ENCODE measurements at regions not wholly inside any gene's neighbourhood (a gene's known extent, or its start where the extent isn't known, plus 50 kb on each side); places are given as distances from the start of the nearest gene placed in this dataset.

DNA sequence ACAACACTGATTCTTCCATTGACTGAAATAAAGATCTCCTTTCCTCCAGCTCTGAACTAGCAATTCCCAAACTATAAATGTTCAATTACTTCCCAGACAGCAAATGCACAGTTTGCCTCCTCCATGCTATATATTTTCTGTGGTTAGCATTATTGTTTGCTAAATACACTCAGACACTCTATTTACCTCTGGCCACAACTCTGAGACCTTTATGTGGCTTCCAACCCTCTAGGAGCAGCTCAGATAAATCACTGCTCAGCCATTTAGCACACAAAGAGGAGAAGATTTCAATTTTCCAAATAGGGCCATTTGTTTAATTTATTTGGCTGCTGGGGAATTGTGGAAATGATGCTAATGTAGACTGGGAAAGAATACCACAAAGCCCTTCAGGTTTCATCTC, 202.0 kb downstream of the SPTSSA start:
- no peak for TF ChIP-seq ZBTB7A (IDR thresholded peaks at IDR 0.05; ENCODE audit: low read depth)
- no peak for TF ChIP-seq CREB1 (IDR thresholded peaks at IDR 0.05; ENCODE audit: low read depth)
- TF ChIP-seq RAD21 (IDR thresholded peaks at IDR 0.05; ENCODE audit: low read depth): no peak
- no peak for TF ChIP-seq NFIC (IDR thresholded peaks at IDR 0.05)
- TF ChIP-seq USF1 (IDR thresholded peaks at IDR 0.05): no peak
- no peak for TF ChIP-seq TCF12 (IDR thresholded peaks at IDR 0.05; ENCODE audit: low read depth)
- no peak for TF ChIP-seq CEBPB (IDR thresholded peaks at IDR 0.05)
- TF ChIP-seq FOXM1 (IDR thresholded peaks at IDR 0.05; ENCODE audit: borderline replicate concordance, low read depth): no peak
- no peak for TF ChIP-seq MAX (IDR thresholded peaks at IDR 0.05)

DNA sequence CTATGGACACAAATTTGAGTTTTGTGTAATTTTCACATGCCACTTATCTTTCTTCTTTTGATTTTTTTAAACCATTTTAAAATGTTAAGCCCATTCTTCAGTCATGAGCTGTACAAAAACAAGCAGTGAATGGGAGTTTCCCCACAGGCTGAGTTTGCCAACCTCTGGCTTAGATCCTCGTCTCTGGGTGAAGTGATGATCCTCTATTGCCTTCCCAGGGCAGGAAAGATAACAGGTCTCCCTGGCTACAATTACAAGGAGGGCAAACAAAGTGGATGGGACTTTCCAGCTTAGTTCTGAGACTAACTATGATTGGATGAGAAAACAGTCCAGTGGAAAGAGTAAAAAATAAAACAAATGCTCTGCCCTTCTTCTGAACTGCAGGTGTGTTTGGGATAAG, 203.7 kb downstream of the SPTSSA start:
- TF ChIP-seq CEBPB (IDR thresholded peaks at IDR 0.05) (no peak), EGR1 (IDR thresholded peaks at IDR 0.05) (no peak), RAD21 (IDR thresholded peaks at IDR 0.05; ENCODE audit: low read depth) (no peak), TCF12 (IDR thresholded peaks at IDR 0.05; ENCODE audit: low read depth) (no peak), ZBTB7A (IDR thresholded peaks at IDR 0.05; ENCODE audit: low read depth) (no peak), MAX (IDR thresholded peaks at IDR 0.05) (no peak), USF1 (IDR thresholded peaks at IDR 0.05) (no peak)

DNA sequence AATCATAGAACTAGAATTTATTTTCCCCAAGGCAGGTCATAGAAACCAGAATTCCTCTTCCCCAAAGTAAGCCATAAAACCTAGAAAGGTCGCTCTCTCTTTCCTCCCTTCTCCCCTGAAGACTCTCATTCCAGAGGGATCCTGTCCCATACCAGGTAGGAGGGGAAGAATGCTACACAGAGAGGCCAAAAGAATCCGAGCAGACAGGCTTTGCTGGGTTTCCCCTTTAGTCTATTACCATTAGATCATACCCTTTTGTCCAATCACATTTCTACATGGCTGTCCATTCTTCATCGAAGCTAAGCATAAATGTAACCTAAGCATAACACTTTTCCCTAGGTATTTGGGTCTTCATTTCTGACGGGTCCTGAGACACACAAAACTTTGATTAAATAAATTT, 204.5 kb downstream of the SPTSSA start:
- TF ChIP-seq TEAD4 (IDR thresholded peaks at IDR 0.05) (no peak), FOXM1 (IDR thresholded peaks at IDR 0.05; ENCODE audit: borderline replicate concordance, low read depth) (no peak), USF1 (IDR thresholded peaks at IDR 0.05) (no peak), CEBPB (IDR thresholded peaks at IDR 0.05) (no peak), ZBTB7A (IDR thresholded peaks at IDR 0.05; ENCODE audit: low read depth) (no peak), RAD21 (IDR thresholded peaks at IDR 0.05; ENCODE audit: low read depth) (no peak), TCF12 (IDR thresholded peaks at IDR 0.05; ENCODE audit: low read depth) (no peak), MAX (IDR thresholded peaks at IDR 0.05) (no peak)
- TF ChIP-seq, protein P1, sequence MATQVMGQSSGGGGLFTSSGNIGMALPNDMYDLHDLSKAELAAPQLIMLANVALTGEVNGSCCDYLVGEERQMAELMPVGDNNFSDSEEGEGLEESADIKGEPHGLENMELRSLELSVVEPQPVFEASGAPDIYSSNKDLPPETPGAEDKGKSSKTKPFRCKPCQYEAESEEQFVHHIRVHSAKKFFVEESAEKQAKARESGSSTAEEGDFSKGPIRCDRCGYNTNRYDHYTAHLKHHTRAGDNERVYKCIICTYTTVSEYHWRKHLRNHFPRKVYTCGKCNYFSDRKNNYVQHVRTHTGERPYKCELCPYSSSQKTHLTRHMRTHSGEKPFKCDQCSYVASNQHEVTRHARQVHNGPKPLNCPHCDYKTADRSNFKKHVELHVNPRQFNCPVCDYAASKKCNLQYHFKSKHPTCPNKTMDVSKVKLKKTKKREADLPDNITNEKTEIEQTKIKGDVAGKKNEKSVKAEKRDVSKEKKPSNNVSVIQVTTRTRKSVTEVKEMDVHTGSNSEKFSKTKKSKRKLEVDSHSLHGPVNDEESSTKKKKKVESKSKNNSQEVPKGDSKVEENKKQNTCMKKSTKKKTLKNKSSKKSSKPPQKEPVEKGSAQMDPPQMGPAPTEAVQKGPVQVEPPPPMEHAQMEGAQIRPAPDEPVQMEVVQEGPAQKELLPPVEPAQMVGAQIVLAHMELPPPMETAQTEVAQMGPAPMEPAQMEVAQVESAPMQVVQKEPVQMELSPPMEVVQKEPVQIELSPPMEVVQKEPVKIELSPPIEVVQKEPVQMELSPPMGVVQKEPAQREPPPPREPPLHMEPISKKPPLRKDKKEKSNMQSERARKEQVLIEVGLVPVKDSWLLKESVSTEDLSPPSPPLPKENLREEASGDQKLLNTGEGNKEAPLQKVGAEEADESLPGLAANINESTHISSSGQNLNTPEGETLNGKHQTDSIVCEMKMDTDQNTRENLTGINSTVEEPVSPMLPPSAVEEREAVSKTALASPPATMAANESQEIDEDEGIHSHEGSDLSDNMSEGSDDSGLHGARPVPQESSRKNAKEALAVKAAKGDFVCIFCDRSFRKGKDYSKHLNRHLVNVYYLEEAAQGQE (IDR thresholded peaks at IDR 0.05; ENCODE audit: low read depth): no peak

GRCh38 chr14:34256223-34256622, 205.8 kb downstream of the SPTSSA start:
- no peak for TF ChIP-seq EGR1 (IDR thresholded peaks at IDR 0.05)
- no peak for TF ChIP-seq NFIC (IDR thresholded peaks at IDR 0.05)
- TF ChIP-seq RAD21 (IDR thresholded peaks at IDR 0.05; ENCODE audit: low read depth): no peak
- TF ChIP-seq CEBPB (IDR thresholded peaks at IDR 0.05): no peak
- no peak for TF ChIP-seq YY1 (IDR thresholded peaks at IDR 0.05; ENCODE audit: low read depth)
- TF ChIP-seq EP300 (IDR thresholded peaks at IDR 0.05; ENCODE audit: borderline replicate concordance): no peak
- TF ChIP-seq USF1 (IDR thresholded peaks at IDR 0.05): no peak
- no peak for TF ChIP-seq CREB1 (IDR thresholded peaks at IDR 0.05; ENCODE audit: low read depth)
- TF ChIP-seq MAX (IDR thresholded peaks at IDR 0.05): no peak
- TF ChIP-seq, protein P1 (IDR thresholded peaks at IDR 0.05; ENCODE audit: low read depth): no peak
- TF ChIP-seq ZBTB7A (IDR thresholded peaks at IDR 0.05; ENCODE audit: low read depth): no peak

DNA sequence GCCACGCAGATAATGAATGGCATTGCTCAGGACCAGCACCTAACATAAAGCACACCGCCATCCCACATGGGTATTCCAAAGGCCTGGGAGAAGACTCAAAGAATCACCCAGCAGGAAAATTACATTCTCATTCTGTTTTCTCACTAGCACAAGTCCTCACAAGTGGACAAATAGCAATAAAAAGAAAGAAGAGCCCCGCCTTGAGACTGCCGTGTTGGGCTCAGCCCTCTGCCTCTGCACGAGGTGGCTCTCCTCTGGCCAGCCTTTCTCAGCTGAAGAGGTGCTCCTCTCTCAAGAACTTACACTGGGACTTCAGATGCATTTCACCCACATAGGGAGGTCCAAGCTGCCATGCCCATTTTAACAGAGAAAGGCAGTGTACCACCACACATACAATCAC, 207.5 kb downstream of the SPTSSA start:
- TF ChIP-seq, protein P1 (IDR thresholded peaks at IDR 0.05; ENCODE audit: low read depth): no peak
- TF ChIP-seq TCF12 (IDR thresholded peaks at IDR 0.05; ENCODE audit: low read depth) (no peak), EP300 (IDR thresholded peaks at IDR 0.05; ENCODE audit: borderline replicate concordance) (no peak), TEAD4 (IDR thresholded peaks at IDR 0.05) (no peak), MAX (IDR thresholded peaks at IDR 0.05) (no peak), RAD21 (IDR thresholded peaks at IDR 0.05; ENCODE audit: low read depth) (no peak), TAF1 (IDR thresholded peaks at IDR 0.05; ENCODE audit: low read depth) (no peak), CREB1 (IDR thresholded peaks at IDR 0.05; ENCODE audit: low read depth) (no peak), CEBPB (IDR thresholded peaks at IDR 0.05) (no peak), NFIC (IDR thresholded peaks at IDR 0.05) (no peak), EGR1 (IDR thresholded peaks at IDR 0.05) (no peak)
